ENCODE measurements at regions not wholly inside any gene's neighbourhood (a gene's known extent, or its start where the extent isn't known, plus 50 kb on each side); places are given as distances from the start of the nearest gene placed in this dataset.

DNA sequence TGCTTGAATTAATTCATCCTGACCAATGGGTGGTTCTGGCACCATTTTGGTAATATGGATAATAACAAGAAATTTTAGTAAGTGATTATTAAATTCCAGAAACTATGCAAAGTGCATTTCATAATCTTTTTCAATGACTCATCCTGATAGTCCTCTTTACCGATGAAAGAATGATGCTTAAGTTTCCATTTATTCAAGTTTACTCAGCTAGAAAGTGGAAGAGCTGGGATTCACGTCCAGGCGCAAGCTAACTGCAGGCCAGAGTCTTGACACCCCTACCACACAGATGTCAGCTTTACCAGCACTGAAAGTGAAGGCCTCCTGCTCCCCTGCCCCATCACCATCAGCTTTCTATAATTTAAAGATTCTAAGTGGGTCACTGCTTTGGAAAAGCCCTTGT lies 493.5 kb upstream of the WWC1 start:
- TF ChIP-seq POLR2A (IDR thresholded peaks at IDR 0.05): no peak
- TF ChIP-seq, protein P1, sequence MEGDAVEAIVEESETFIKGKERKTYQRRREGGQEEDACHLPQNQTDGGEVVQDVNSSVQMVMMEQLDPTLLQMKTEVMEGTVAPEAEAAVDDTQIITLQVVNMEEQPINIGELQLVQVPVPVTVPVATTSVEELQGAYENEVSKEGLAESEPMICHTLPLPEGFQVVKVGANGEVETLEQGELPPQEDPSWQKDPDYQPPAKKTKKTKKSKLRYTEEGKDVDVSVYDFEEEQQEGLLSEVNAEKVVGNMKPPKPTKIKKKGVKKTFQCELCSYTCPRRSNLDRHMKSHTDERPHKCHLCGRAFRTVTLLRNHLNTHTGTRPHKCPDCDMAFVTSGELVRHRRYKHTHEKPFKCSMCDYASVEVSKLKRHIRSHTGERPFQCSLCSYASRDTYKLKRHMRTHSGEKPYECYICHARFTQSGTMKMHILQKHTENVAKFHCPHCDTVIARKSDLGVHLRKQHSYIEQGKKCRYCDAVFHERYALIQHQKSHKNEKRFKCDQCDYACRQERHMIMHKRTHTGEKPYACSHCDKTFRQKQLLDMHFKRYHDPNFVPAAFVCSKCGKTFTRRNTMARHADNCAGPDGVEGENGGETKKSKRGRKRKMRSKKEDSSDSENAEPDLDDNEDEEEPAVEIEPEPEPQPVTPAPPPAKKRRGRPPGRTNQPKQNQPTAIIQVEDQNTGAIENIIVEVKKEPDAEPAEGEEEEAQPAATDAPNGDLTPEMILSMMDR (IDR thresholded peaks at IDR 0.05 in 4 of 5, conservative IDR thresholded peaks at IDR 0.05 in 1 of 5): no peak

All from gastrocnemius medialis (tissue), 4 donors.